ENCODE measurements at regions not wholly inside any gene's neighbourhood (a gene's known extent, or its start where the extent isn't known, plus 50 kb on each side); places are given as distances from the start of the nearest gene placed in this dataset.
A peak's percentile ranks its signal among the peaks of the same experiment; 100 is the strongest.

- DNase-seq, result no peak
- no peak overlapping the region for H3K27ac ChIP-seq (ENCODE audit: low read length, poor library complexity, severe bottlenecking)
- H3K18ac ChIP-seq (ENCODE audit: low read depth in 1 of 2, low read length in 2 of 2), result peak overlapping the region in 1 of 2 experiments; percentile 64
- no peak overlapping the region for H3K14ac ChIP-seq (ENCODE audit: low read length in 2 of 2)
- H2AK5ac ChIP-seq (ENCODE audit: low read length, severe bottlenecking), result no peak overlapping the region
- peaks cover 6% of the 10 kb centered on the region for H3K79me1 ChIP-seq (replicated peaks; ENCODE audit: low read length, poor library complexity, severe bottlenecking)
- H3K9me3 ChIP-seq (ENCODE audit: control insufficient read depth, low read length), result peaks cover 3% of the 10 kb centered on the region
- no peaks in the 10 kb centered on the region for H3K27me3 ChIP-seq (ENCODE audit: control insufficient read depth in 1 of 2, insufficient read depth in 1 of 2, low read length in 2 of 2)
- no peak overlapping the region for H4K91ac ChIP-seq (ENCODE audit: low read length)
- no peak overlapping the region for H2BK15ac ChIP-seq (ENCODE audit: low read depth, poor library complexity, severe bottlenecking)
- no peak overlapping the region for H2BK120ac ChIP-seq (ENCODE audit: low read depth, low read length)
- H2BK5ac ChIP-seq (ENCODE audit: low read depth, low read length, poor library complexity, severe bottlenecking), result no peak overlapping the region
- H2BK12ac ChIP-seq (ENCODE audit: low read length in 2 of 2), result no peak overlapping the region
- H3K9ac ChIP-seq (ENCODE audit: low read length), result no peak overlapping the region
- no peak overlapping the region for H3K23ac ChIP-seq (ENCODE audit: low read length in 2 of 2)
- H3K4me2 ChIP-seq (ENCODE audit: low read length, poor library complexity, severe bottlenecking), result no peak overlapping the region
- peaks cover 2% of the 10 kb centered on the region for H3K4me1 ChIP-seq (ENCODE audit: control insufficient read depth, insufficient read depth, low read depth, low read length)
- 52% methylated on average over 10 of the region's 10 CpGs for WGBS
- H3K36me3 ChIP-seq (ENCODE audit: control insufficient read depth in 1 of 2, insufficient read depth in 2 of 2, low read depth in 1 of 2, low read length in 2 of 2), result peaks cover 0 to 9% of the 10 kb centered on the region in 2 experiments
- no peak overlapping the region for H4K8ac ChIP-seq (ENCODE audit: low read length)
- H3K4ac ChIP-seq (ENCODE audit: low read depth in 1 of 2, low read length in 2 of 2), result no peak overlapping the region
- H2AFZ ChIP-seq (ENCODE audit: low read depth, low read length), result no peak overlapping the region
- H3K4me3 ChIP-seq (ENCODE audit: insufficient read depth in 1 of 2, low read depth in 1 of 2, low read length in 2 of 2), result no peak overlapping the region
These were observed 237.6 kb downstream of the PTPRC start for GRCh38 chr1:198876371-198876871.

- peaks cover 2% of the 10 kb centered on the region for H3K4me1 ChIP-seq (ENCODE audit: control insufficient read depth, insufficient read depth, low read depth, low read length)
- peaks cover 2% of the 10 kb centered on the region for H3K9me3 ChIP-seq (ENCODE audit: control insufficient read depth, low read length)
- no peak overlapping the region for H3K9ac ChIP-seq (ENCODE audit: low read length)
- no peak overlapping the region for H4K8ac ChIP-seq (ENCODE audit: low read length)
- no peak overlapping the region for H2BK15ac ChIP-seq (ENCODE audit: low read depth, poor library complexity, severe bottlenecking)
- H3K79me1 ChIP-seq (replicated peaks; ENCODE audit: low read length, poor library complexity, severe bottlenecking), result peaks cover 6% of the 10 kb centered on the region
- peaks cover 0 to 9% of the 10 kb centered on the region in 2 experiments for H3K36me3 ChIP-seq (ENCODE audit: control insufficient read depth in 1 of 2, insufficient read depth in 2 of 2, low read depth in 1 of 2, low read length in 2 of 2)
- H3K27me3 ChIP-seq (ENCODE audit: control insufficient read depth in 1 of 2, insufficient read depth in 1 of 2, low read length in 2 of 2), result no peaks in the 10 kb centered on the region
- no peak overlapping the region for H2BK120ac ChIP-seq (ENCODE audit: low read depth, low read length)
- no peak overlapping the region for H3K4ac ChIP-seq (ENCODE audit: low read depth in 1 of 2, low read length in 2 of 2)
- no peak overlapping the region for H2AK5ac ChIP-seq (ENCODE audit: low read length, severe bottlenecking)
- H2AFZ ChIP-seq (ENCODE audit: low read depth, low read length), result no peak overlapping the region
- no peak overlapping the region for H3K14ac ChIP-seq (ENCODE audit: low read length in 2 of 2)
- no peak overlapping the region for H2BK12ac ChIP-seq (ENCODE audit: low read length in 2 of 2)
- H3K23ac ChIP-seq (ENCODE audit: low read length in 2 of 2), result no peak overlapping the region
- H3K27ac ChIP-seq (ENCODE audit: low read length, poor library complexity, severe bottlenecking), result no peak overlapping the region
- H2BK5ac ChIP-seq (ENCODE audit: low read depth, low read length, poor library complexity, severe bottlenecking), result no peak overlapping the region
- H3K4me3 ChIP-seq (ENCODE audit: insufficient read depth in 1 of 2, low read depth in 1 of 2, low read length in 2 of 2), result no peak overlapping the region
- no peak overlapping the region for H4K91ac ChIP-seq (ENCODE audit: low read length)
- no peak overlapping the region for H3K4me2 ChIP-seq (ENCODE audit: low read length, poor library complexity, severe bottlenecking)
- no peak overlapping the region for H3K18ac ChIP-seq (ENCODE audit: low read depth in 1 of 2, low read length in 2 of 2)
- WGBS, result 88% methylated on average over 2 of the region's 2 CpGs
- DNase-seq, result no peak
These were observed 239.7 kb downstream of the PTPRC start for GRCh38 chr1:198878566-198878965.

GRCh38 chr1:198879711-198880306 lies 241.0 kb downstream of the PTPRC start:
- no peaks in the 10 kb centered on the region for H3K9me3 ChIP-seq (ENCODE audit: control insufficient read depth, low read length)
- H2BK5ac ChIP-seq (ENCODE audit: low read depth, low read length, poor library complexity, severe bottlenecking), result no peak overlapping the region
- 53% methylated on average over 2 of the region's 5 CpGs for WGBS
- peak overlapping the region; percentile 31 for H3K27ac ChIP-seq (ENCODE audit: low read length, poor library complexity, severe bottlenecking)
- H3K4me1 ChIP-seq (ENCODE audit: control insufficient read depth, insufficient read depth, low read depth, low read length), result peaks cover 3% of the 10 kb centered on the region
- no peak overlapping the region for H3K14ac ChIP-seq (ENCODE audit: low read length in 2 of 2)
- H2BK120ac ChIP-seq (ENCODE audit: low read depth, low read length), result no peak overlapping the region
- DNase-seq, result peak; percentile 60
- H3K79me1 ChIP-seq (replicated peaks; ENCODE audit: low read length, poor library complexity, severe bottlenecking), result peaks cover 7% of the 10 kb centered on the region
- no peak overlapping the region for H2AFZ ChIP-seq (ENCODE audit: low read depth, low read length)
- H3K23ac ChIP-seq (ENCODE audit: low read length in 2 of 2), result no peak overlapping the region
- no peak overlapping the region for H3K18ac ChIP-seq (ENCODE audit: low read depth in 1 of 2, low read length in 2 of 2)
- H3K36me3 ChIP-seq (ENCODE audit: control insufficient read depth in 1 of 2, insufficient read depth in 2 of 2, low read depth in 1 of 2, low read length in 2 of 2), result peaks cover 0 to 12% of the 10 kb centered on the region in 2 experiments
- no peak overlapping the region for H4K91ac ChIP-seq (ENCODE audit: low read length)
- H2AK5ac ChIP-seq (ENCODE audit: low read length, severe bottlenecking), result no peak overlapping the region
- no peak overlapping the region for H2BK15ac ChIP-seq (ENCODE audit: low read depth, poor library complexity, severe bottlenecking)
- no peak overlapping the region for H4K8ac ChIP-seq (ENCODE audit: low read length)
- H3K9ac ChIP-seq (ENCODE audit: low read length), result peak overlapping the region; percentile 7
- no peak overlapping the region for H3K4me2 ChIP-seq (ENCODE audit: low read length, poor library complexity, severe bottlenecking)
- no peak overlapping the region for H3K4ac ChIP-seq (ENCODE audit: low read depth in 1 of 2, low read length in 2 of 2)
- no peaks in the 10 kb centered on the region for H3K27me3 ChIP-seq (ENCODE audit: control insufficient read depth in 1 of 2, insufficient read depth in 1 of 2, low read length in 2 of 2)
- no peak overlapping the region for H3K4me3 ChIP-seq (ENCODE audit: insufficient read depth in 1 of 2, low read depth in 1 of 2, low read length in 2 of 2)
- no peak overlapping the region for H2BK12ac ChIP-seq (ENCODE audit: low read length in 2 of 2)

GRCh38 chr1:198880397-198880796 lies 241.6 kb downstream of the PTPRC start:
- Histone ChIP-seq H3K4me2 (ENCODE audit: low read length, poor library complexity, severe bottlenecking) (no peak overlapping the region), H3K14ac (ENCODE audit: low read length in 2 of 2) (no peak overlapping the region), H4K8ac (ENCODE audit: low read length) (no peak overlapping the region), H4K91ac (ENCODE audit: low read length) (no peak overlapping the region), H2AFZ (ENCODE audit: low read depth, low read length) (no peak overlapping the region), H2BK15ac (ENCODE audit: low read depth, poor library complexity, severe bottlenecking) (no peak overlapping the region), H2BK5ac (ENCODE audit: low read depth, low read length, poor library complexity, severe bottlenecking) (no peak overlapping the region), H3K9me3 (ENCODE audit: control insufficient read depth, low read length) (no peaks in the 10 kb centered on the region), H3K36me3 (ENCODE audit: control insufficient read depth in 1 of 2, insufficient read depth in 2 of 2, low read depth in 1 of 2, low read length in 2 of 2) (peaks cover 0 to 12% of the 10 kb centered on the region in 2 experiments), H3K4me1 (ENCODE audit: control insufficient read depth, insufficient read depth, low read depth, low read length) (peaks cover 3% of the 10 kb centered on the region), H3K27ac (ENCODE audit: low read length, poor library complexity, severe bottlenecking) (peak overlapping the region; percentile 73), H2BK120ac (ENCODE audit: low read depth, low read length) (peak overlapping the region; percentile 2), H3K27me3 (ENCODE audit: control insufficient read depth in 1 of 2, insufficient read depth in 1 of 2, low read length in 2 of 2) (no peaks in the 10 kb centered on the region), H3K18ac (ENCODE audit: low read depth in 1 of 2, low read length in 2 of 2) (no peak overlapping the region), H2BK12ac (ENCODE audit: low read length in 2 of 2) (no peak overlapping the region), H2AK5ac (ENCODE audit: low read length, severe bottlenecking) (no peak overlapping the region), H3K4me3 (ENCODE audit: insufficient read depth in 1 of 2, low read depth in 1 of 2, low read length in 2 of 2) (no peak overlapping the region), H3K79me1 (replicated peaks; ENCODE audit: low read length, poor library complexity, severe bottlenecking) (peaks cover 8% of the 10 kb centered on the region), H3K9ac (ENCODE audit: low read length) (peak overlapping the region; percentile 46), H3K23ac (ENCODE audit: low read length in 2 of 2) (no peak overlapping the region), H3K4ac (ENCODE audit: low read depth in 1 of 2, low read length in 2 of 2) (no peak overlapping the region)
- DNase-seq, result peak; percentile 89
- WGBS, result 49% methylated on average over 2 of the region's 2 CpGs

All from mesenchymal stem cell (in vitro differentiated cells and primary cell).